ENCODE measurements at regions not wholly inside any gene's neighbourhood (a gene's known extent, or its start where the extent isn't known, plus 50 kb on each side); places are given as distances from the start of the nearest gene placed in this dataset.

DNA sequence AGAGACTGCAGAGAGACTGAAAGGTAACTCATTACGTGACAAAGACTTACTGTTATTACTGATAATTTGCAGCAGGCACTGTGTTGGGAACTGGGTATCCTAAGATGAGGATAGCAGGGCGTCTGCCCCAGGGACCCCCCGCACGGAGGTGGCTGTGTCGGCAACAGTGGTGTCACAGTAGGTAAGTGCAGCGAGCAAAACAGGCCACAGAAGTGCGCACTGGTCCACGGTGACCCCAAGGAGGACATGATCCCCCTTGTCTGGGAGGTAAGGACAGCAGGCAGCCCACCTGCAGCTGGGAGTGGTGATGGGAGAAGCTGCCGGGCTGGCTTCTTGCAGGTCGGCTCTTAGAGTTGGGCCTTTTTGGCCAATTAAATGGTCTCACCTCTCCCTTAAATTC lies 82.9 kb downstream of the FAM43A start:
- TF ChIP-seq EP300 (IDR thresholded peaks at IDR 0.05; ENCODE audit: low read depth) (no peak), POLR2A (IDR thresholded peaks at IDR 0.05) (no peak), POLR2AphosphoS5 (IDR thresholded peaks at IDR 0.05) (no peak)
- TF ChIP-seq, protein P1, sequence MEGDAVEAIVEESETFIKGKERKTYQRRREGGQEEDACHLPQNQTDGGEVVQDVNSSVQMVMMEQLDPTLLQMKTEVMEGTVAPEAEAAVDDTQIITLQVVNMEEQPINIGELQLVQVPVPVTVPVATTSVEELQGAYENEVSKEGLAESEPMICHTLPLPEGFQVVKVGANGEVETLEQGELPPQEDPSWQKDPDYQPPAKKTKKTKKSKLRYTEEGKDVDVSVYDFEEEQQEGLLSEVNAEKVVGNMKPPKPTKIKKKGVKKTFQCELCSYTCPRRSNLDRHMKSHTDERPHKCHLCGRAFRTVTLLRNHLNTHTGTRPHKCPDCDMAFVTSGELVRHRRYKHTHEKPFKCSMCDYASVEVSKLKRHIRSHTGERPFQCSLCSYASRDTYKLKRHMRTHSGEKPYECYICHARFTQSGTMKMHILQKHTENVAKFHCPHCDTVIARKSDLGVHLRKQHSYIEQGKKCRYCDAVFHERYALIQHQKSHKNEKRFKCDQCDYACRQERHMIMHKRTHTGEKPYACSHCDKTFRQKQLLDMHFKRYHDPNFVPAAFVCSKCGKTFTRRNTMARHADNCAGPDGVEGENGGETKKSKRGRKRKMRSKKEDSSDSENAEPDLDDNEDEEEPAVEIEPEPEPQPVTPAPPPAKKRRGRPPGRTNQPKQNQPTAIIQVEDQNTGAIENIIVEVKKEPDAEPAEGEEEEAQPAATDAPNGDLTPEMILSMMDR (IDR thresholded peaks at IDR 0.05): no peak

All from transverse colon (tissue), 4 donors.